GM12878 (cell line): ENCODE measurements at regions not wholly inside any gene's neighbourhood (a gene's known extent, or its start where the extent isn't known, plus 50 kb on each side); places are given as distances from the start of the nearest gene placed in this dataset.

Experiments
- ATAC-seq: fragments of 200-7000 bp; cut with Tn5 transposase; 3 replicates; pipeline ENCODE4 v1.9.1; 2020; ENCODE audit warnings: mild to moderate bottlenecking, moderate library complexity
- BruUV-seq: library from RNA; stranded (reverse); fragments of 400-500 nt; replicated peaks from 2 replicates; lab custom pipeline; 2021; lab: Mats Ljungman, UMichigan
- CTCF ChIA-PET: fragments of 300-600 bp; sonication (Branson Sonifier 250); formaldehyde crosslinking; extraction: SDS; loops from one replicate; lab custom pipeline; 2021; ENCODE audit warnings: inconsistent platforms; lab: Yijun Ruan, JAX
- POLR2A ChIA-PET: fragments of 350-600 bp; formaldehyde crosslinking; extraction: SDS; loops from one replicate; lab custom pipeline; 2021; ENCODE audit warnings: inconsistent platforms; lab: Charles Lee
- RAD21 ChIA-PET: fragments of 300-600 bp; sonication (Branson Sonifier 250); formaldehyde crosslinking; loops from one replicate; lab custom pipeline; 2023; ENCODE audit warnings: antibody characterized with exemption; ENCODE audit not compliant: unreplicated experiment; lab: Charles Lee
- SMC1A ChIA-PET: fragments of 300-600 bp; sonication (Branson Sonifier 250); formaldehyde crosslinking; loops from one replicate; lab custom pipeline; 2023; ENCODE audit not compliant: unreplicated experiment, uncharacterized antibody; lab: Charles Lee
- DNase-seq: peaks from one replicate; pipeline ENCODE4 v3.0.0-alpha.2; 2011; ENCODE audit warnings: low read depth, low spot score
- FAIRE-seq: peaks from 3 replicates; lab custom pipeline; 2011; peaks lifted over from hg19 to GRCh38; lab: Jason Lieb, UNC
- H2AFZ ChIP-seq: 2 replicates; pipeline ENCODE4 v1.6.0; 2011; ENCODE audit warnings: low read depth, low read length, control low read depth; ENCODE audit not compliant: control insufficient read depth
- H3K27ac ChIP-seq: 2 replicates; pipeline ENCODE4 v1.5.1; 2011; ENCODE audit warnings: control low read depth; ENCODE audit not compliant: control insufficient read depth, insufficient read depth
- H3K27me3 ChIP-seq, 2 experiments: replicated peaks in 1 of 2; 2 replicates each; pipeline versions ENCODE4 v1.6.0 to v1.6.1; 2011; ENCODE audit warnings: low read length in 1 of 2; ENCODE audit not compliant: control insufficient read depth in 2 of 2, insufficient read depth in 2 of 2
- H3K36me3 ChIP-seq, 2 experiments: 2 replicates each; pipeline ENCODE4 v1.5.1; 2011; ENCODE audit warnings: low read length in 1 of 2; ENCODE audit not compliant: control insufficient read depth in 2 of 2, insufficient read depth in 2 of 2
- H3K4me1 ChIP-seq: 2 replicates; pipeline ENCODE4 v1.6.1; 2011; ENCODE audit warnings: mild to moderate bottlenecking, low read length, moderate library complexity, mixed read lengths; ENCODE audit not compliant: control insufficient read depth, insufficient read depth
- H3K4me2 ChIP-seq: 2 replicates; pipeline ENCODE4 v1.6.0; 2011; ENCODE audit warnings: control low read depth; ENCODE audit not compliant: control insufficient read depth, insufficient read depth
- H3K4me3 ChIP-seq: fragments of 200-600 bp; sonication (generic); 2 replicates; pipeline ENCODE4 v1.5.1; 2016
- H3K79me2 ChIP-seq: 2 replicates; pipeline ENCODE4 v1.6.0; 2011; ENCODE audit warnings: low read length; ENCODE audit not compliant: control insufficient read depth, insufficient read depth
- H3K9ac ChIP-seq: 2 replicates; pipeline ENCODE4 v1.8.0; 2011; ENCODE audit warnings: low read length, control low read depth, mixed read lengths; ENCODE audit not compliant: control insufficient read depth, insufficient read depth
- H3K9me3 ChIP-seq: replicated peaks from 3 replicates; pipeline ENCODE4 v1.5.1; 2011; ENCODE audit warnings: mild to moderate bottlenecking, low read length; ENCODE audit not compliant: control insufficient read depth, insufficient read depth
- H4K20me1 ChIP-seq: 2 replicates; pipeline ENCODE4 v1.6.0; 2011; ENCODE audit not compliant: control insufficient read depth, insufficient read depth
- ATF2 ChIP-seq: IDR thresholded peaks from 2 replicates; pipeline ENCODE4 v1.6.1; 2012; ENCODE audit warnings: low read length, inconsistent platforms
- BMI1 ChIP-seq: fragments of 450-650 bp; IDR thresholded peaks from 2 replicates; pipeline ENCODE4 v1.6.1; 2016; ENCODE audit warnings: mild to moderate bottlenecking, moderate library complexity, borderline replicate concordance
- CEBPB ChIP-seq, 2 experiments: fragments of 150-350 bp in 1 of 2; IDR thresholded peaks; 2 replicates each; pipeline ENCODE4 v1.6.1; 2012 to 2014; ENCODE audit warnings: low read depth in 2 of 2, low read length in 2 of 2, borderline replicate concordance in 1 of 2, inconsistent platforms in 1 of 2
- E4F1 ChIP-seq: fragments of 450-650 bp; IDR thresholded peaks from 2 replicates; pipeline ENCODE4 v1.6.1; 2018; ENCODE audit warnings: borderline replicate concordance, mild to moderate bottlenecking; ENCODE audit not compliant: partially characterized antibody
- EP300 ChIP-seq, 2 experiments: fragments of 150-350 bp in 1 of 2; IDR thresholded peaks; 2 replicates each; pipeline ENCODE4 v1.6.1; 2011 to 2012; ENCODE audit warnings: low read depth in 2 of 2, low read length in 2 of 2, borderline replicate concordance in 1 of 2, improper control_type of control experiment in 1 of 2, inconsistent platforms in 1 of 2; ENCODE audit not compliant: control insufficient read depth in 1 of 2
- FOXM1 ChIP-seq: IDR thresholded peaks from 2 replicates; pipeline ENCODE4 v1.6.1; 2012; ENCODE audit warnings: low read depth, mild to moderate bottlenecking, inconsistent platforms, low read length, moderate library complexity
- GATAD2B ChIP-seq: fragments of 450-650 bp; conservative IDR thresholded peaks from 2 replicates; pipeline ENCODE4 v1.6.1; 2017; ENCODE audit warnings: low read depth, mild to moderate bottlenecking, moderate library complexity
- IRF4 ChIP-seq: IDR thresholded peaks from 2 replicates; pipeline ENCODE4 v1.6.1; 2011; ENCODE audit warnings: low read depth, low read length
- MEF2B ChIP-seq: fragments of 450-650 bp; IDR thresholded peaks from 2 replicates; pipeline ENCODE4 v1.6.1; 2018; ENCODE audit warnings: mild to moderate bottlenecking, moderate library complexity; ENCODE audit not compliant: partially characterized antibody, poor library complexity, severe bottlenecking
- MTA3 ChIP-seq: IDR thresholded peaks from 2 replicates; pipeline ENCODE4 v1.6.1; 2012; ENCODE audit warnings: low read length, inconsistent platforms, borderline replicate concordance
- PRDM15 ChIP-seq: fragments of 450-650 bp; formaldehyde crosslinking; IDR thresholded peaks from 2 replicates; pipeline ENCODE4 v1.4.0; 2020; ENCODE audit warnings: mild to moderate bottlenecking, moderate library complexity
- ZBTB40 ChIP-seq: fragments of 450-650 bp; IDR thresholded peaks from 2 replicates; pipeline ENCODE4 v1.6.1; 2016; ENCODE audit warnings: mild to moderate bottlenecking, moderate library complexity, borderline replicate concordance
- ZSCAN29 ChIP-seq: fragments of 450-650 bp; IDR thresholded peaks from 2 replicates; pipeline ENCODE4 v1.6.1; 2017; ENCODE audit warnings: mild to moderate bottlenecking, moderate library complexity
- in situ Hi-C: fragments of 300-500 bp; cut with MboI; formaldehyde crosslinking; loops from 9 replicates; pipeline ENCODE4 v1.14.3; 2018; ENCODE audit warnings: mixed read lengths
- intact Hi-C: fragments of 100-400 bp; cut with micrococcal nuclease; formaldehyde crosslinking; loops from one replicate; pipeline ENCODE4 v1.14.2; 2022; ENCODE audit not compliant: unreplicated experiment

- FAIRE-seq (no peak), DNase-seq (no peak), ATAC-seq (no peak)
- intact Hi-C loops = no loop called here
- Histone ChIP-seq H3K27ac (no peak overlapping the region), H3K27me3 (no peaks in the 10 kb centered on the region), H3K4me1 (no peaks in the 10 kb centered on the region), H3K79me2 (no peaks in the 10 kb centered on the region), H3K4me2 (no peak overlapping the region), H3K9me3 (no peaks in the 10 kb centered on the region), H2AFZ (no peak overlapping the region), H3K9ac (no peak overlapping the region), H3K36me3 (no peaks in the 10 kb centered on the region), H3K4me3 (no peak overlapping the region), H4K20me1 (no peaks in the 10 kb centered on the region)
- TF ChIP-seq IRF4 (no peak), EP300 (IDR thresholded peaks at IDR 0.05; ENCODE audit: borderline replicate concordance in 1 of 2, control insufficient read depth in 1 of 2, low read depth in 2 of 2, low read length in 2 of 2) (no peak), CEBPB (IDR thresholded peaks at IDR 0.05; ENCODE audit: borderline replicate concordance in 1 of 2, low read depth in 2 of 2, low read length in 2 of 2) (no peak), E4F1 (no peak), MTA3 (no peak), ZBTB40 (no peak), BMI1 (no peak), ATF2 (no peak), FOXM1 (no peak), MEF2B (no peak), ZSCAN29 (no peak), GATAD2B (no peak), PRDM15 (CRISPR knock-in tag) (no peak)
- RAD21 ChIA-PET = no interaction called here
- CTCF ChIA-PET = no interaction called here
- SMC1A ChIA-PET = no interaction called here
- BruUV-seq = no TSS peak
- in situ Hi-C loops = no loop called here
- POLR2A ChIA-PET = no interaction called here
Measured at GRCh38 chr12:86770871-86771270, 514.7 kb upstream of the MGAT4C start.
